AML-193 (cell line): ENCODE measurements at regions not wholly inside any gene's neighbourhood (a gene's known extent, or its start where the extent isn't known, plus 50 kb on each side); places are given as distances from the start of the nearest gene placed in this dataset.
"Not testable (repeated sequence)": the region's sequence is repeated elsewhere in the genome, so short reads cannot be mapped to it uniquely, and the experiment has no call there.

Experiments
- DNase-seq, 2 experiments: peaks; one replicate each; lab custom pipeline; 2025; lab: John Stamatoyannopoulos, UW

DNA sequence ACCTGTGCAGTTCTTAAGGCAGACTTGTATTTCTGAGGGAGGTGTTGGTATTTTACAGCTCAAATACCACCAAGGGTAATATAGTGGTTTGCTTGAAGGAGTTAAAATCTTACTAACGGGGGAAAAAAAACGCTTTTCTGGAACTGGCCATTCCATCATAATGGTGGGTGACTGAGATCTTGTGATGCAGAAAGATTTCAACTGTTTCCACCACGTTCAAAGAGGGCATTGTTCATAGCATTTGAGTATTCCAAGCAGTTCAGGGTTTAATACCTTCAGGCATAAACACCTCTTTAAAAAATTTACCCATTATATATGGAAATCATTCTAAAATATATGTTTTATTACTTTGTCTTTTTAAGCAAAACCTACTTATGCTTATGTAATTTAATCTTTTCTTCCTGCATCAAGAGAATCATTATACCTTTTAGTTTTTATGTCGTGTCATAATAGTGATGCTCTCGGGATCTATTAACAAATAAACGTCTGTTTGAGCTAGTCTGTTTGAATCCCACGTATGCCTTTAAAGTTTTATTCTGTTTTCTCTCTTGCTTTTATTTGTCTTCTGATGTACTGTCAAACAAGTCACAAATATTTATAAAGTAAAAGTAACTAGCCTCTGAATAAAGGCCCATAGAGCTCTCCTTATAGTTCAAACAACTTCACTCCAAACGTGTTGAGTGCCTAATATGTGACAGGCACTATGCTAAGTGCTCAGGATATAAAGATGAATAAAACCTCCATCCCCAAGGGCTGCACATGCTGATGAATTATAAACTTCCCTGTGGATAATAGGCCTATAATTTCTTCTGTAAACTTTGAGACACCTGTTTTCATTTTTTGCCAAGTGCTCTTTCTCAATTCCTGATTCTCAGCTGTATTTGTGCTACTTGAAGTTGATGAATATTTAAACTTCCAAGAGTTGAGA is 298.8 kb upstream of the FERMT1 start:
- no peak for DNase-seq

DNA sequence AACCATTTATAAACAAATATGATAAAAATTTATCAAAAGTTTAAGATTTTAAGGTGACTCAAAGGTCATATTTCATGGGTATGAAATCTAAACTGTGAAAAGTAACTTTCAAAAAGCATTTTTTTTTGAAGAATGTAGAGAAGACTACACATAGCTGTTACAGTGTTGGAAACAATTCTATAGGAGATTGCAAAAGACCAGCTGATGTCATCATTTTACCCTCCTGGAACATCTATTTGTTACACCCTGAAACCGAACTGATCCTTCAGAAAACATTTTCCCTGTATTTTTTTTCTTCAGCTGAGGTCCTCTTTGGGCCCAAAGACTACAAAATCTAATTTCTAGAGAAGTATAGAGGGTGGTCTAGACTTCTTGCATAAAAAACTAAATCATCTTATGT is 297.5 kb upstream of the FERMT1 start:
- DNase-seq = no peak

DNA sequence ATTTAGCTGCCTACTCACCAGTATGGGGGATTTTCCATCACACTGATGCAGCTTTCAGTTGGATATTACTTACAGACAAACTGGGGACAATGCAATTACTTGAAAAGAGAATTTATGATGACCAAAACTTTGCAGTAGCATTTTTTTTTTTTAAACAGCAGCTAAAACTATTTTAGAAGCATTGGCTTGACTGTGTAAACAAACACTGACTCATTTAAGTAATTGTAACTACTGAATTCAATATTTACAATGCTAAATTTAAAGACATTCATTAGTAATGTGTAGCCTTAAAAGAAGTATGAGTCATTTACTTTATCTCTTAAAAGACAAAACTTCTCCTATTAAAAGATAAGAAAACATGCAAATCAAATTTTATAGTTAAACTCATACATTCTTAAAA is 295.9 kb upstream of the FERMT1 start:
- no peak for DNase-seq

DNA sequence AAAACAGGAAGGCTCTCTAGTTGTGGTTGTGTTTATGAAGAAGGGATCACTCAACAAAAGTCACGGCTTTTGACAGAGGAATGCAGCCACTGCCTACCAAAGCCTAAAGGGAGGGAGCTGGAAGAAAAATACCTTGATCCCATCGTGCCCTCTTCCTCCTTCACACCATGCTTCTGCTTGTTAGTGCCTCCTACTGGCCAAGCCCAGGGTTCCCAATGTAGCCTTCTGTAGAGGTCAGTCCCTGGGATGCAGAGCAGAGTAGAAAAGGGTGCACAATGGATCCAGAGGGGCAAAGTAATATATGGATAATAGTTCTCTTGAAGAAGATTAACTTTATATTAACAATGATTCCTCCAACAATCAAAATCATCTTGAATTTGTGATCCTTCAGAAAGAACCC is 293.5 kb upstream of the FERMT1 start:
- no peak for DNase-seq

DNA sequence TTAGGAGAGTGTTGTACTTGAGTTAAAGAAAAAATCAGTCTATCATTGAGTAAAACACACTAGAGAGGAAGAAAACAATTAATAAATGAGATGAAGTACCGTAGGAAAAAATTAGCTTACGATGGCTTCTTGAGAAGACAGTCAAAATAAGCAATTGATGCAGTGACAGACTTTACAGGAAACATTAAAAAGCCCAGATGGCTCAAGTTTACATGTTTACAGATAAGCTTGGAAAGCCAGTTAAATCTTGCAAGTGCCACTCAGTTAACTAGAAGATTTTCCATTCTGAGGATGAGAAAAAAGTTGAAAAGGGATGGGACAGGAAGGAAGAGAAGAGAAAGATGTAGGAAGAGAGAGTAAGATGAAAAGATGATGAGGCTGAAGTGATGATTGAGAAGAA is 288.8 kb upstream of the FERMT1 start:
- no peak for DNase-seq

DNA sequence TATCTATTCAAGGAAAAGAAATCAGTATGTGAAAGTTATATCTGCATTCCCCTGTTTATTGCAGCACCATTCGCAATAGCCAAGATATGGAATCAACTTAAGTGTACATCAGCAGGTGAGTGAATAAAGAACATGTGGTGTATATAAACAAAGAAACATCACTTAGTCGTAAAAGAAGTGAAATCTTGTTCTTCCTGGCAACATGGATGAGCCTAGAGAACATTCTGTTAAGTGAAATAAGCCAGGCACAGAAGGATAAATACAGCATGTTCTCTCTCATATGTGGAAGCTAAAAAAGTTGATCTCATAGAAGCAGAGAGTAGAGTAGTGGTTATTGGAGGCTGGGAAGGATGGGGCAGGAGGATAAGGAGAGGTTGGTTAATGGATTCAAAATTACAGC is 287.9 kb upstream of the FERMT1 start:
- no peak for DNase-seq

DNA sequence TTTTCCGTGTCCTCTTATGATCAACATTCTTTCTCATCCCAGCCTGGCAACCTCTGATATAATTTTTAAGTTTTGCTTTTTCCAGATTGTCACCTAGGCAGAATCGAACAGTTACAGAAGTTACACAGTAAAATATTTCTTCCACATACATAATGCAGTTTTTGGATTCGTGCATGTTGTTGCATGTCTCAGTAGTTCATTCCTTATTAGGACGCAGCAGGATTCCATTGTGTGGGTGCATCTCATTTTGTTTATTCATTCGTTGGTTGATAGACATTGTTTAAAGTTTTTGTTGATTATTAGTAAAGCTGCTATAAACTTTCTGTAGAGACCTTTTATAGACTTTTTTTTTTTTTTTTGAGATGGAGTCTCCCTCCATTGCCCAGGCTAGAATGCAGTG is 284.3 kb upstream of the FERMT1 start:
- DNase-seq = no peak

DNA sequence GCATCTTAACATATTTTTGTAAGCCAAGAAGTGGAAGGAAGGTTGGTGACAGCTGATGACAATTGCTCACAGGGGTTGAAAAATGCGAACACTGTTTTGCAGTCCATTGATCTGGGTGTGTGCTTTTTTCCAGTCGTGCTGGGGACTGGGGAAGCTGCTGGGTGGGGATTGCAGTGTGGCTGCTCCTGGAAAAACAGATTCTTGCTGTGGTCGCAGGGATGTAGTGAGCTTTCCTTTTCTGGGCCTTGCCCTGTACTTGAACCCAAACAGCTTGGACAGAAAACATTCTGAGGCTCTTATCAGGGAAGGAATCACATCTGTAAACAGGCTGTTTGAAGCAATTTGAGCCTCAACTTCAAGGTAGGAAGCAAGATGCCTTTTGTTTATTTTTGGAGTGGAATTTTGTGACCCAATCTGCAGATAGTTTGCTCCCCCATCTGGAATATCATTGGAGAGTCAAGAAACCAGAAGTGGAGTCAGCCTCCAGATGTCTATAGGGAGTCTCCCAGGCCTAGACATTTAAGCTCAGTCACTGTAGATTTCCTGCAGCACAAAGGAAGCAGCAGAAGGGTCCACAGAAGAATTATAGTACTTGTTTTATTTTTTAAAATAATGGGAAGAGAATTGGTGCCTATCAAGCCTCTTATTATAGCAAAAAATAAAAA is 279.2 kb upstream of the FERMT1 start:
- DNase-seq = no peak

DNA sequence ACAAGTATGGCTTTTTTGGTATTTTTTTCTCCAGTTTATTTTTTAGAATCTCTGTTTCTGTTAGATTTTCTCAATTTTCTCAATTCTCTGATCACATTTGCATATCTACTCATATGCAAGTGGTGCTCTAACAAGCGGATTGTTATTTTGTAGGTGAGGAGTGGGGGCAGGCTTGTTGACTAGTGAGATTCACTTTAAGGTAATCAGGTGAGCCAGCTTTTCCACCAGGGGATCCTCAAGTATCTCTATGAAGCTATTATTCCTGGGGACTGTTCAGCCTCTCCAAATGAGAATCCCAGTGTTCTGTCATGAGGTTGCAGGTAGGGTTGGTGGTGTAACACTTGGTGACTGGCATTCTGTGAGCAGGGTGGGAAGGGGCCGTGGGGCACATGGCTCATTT is 274.3 kb upstream of the FERMT1 start:
- no peak for DNase-seq

DNA sequence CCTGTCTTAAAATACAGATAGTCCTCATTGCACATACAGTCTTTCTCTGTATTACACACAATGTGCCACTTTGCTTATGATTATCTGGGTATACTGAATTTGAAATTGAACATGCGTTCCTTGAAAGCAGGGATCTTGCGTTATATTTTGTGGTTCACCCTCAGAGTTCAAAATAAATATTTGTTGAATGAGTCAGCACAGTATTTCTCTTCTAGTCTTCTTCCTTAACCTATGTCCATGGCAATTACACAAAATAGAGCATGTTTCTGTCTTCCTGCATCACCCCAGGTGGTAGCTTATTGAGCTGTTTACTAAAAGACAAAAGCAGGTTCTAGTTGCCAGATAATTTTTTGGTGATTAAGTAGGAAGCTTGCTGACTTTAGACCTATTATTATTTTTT is 272.9 kb upstream of the FERMT1 start:
- no peak for DNase-seq

DNA sequence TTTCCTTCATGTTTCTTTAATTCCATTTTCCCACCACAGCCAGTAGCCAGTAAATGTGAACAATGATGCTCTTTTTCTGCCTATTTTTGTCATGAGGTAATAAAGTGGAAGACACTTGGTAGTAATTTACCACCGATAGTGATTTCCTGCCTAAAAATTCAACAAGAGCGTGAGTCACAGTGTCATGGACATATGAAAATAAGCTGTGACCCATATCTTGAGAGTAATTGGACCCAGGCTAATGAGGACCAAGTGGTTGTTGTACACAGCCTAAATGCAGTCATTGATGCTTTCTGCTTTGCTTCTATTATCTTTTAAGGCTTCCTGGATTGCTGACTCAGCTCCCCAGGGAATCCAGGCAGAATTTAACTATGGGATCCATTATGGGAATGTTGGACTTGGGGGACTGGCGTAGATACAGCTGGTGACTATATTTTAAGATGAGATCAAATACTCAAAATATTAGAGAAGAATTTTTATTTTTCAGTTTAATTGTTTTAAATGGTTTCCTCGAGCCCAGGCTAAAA is 265.9 kb upstream of the FERMT1 start:
- DNase-seq = no peak

DNA sequence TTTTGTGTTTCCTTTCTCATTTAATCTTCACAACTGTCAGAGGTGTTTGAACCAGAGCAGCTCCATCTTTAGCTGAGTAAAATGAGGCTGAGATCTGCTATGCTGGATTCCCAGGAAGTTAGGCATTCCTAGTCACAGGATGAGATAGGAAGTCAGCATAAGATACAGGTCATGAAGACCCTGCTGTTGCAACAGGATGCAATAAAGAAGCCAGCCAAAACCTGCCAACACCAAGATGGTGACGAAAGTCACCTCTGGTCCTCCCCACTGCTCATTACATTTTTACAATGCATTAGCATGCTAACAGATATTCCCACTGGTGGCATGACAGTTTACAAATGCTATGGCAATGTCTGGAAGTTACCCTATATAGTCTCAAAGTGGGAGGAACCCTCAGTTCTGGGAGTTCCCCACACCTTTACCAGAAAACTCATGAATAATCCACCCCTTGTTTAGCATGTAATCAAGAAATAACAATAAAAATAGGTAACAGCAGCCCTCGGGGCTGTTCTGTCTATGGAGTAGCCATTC is 262.2 kb upstream of the FERMT1 start:
- no peak for DNase-seq

DNA sequence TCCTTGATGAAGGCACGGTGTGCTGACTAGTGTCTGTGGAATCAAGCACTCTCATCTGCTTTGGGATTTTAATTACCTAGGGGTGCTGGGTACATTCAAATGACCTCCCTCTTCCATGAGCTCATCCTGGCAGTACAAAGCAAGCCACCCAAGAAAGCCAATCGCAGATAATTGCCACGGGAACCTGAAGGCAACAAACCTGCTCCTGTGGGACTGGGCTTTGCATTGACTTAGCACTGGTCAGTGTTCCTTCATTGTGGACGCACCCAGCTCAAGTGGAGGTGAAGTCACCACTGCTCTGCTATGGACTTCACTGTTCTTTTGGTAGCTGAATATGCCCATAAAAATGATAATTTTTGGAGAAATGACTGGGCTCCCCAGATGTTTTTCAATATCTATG is 261.6 kb upstream of the FERMT1 start:
- no peak for DNase-seq

DNA sequence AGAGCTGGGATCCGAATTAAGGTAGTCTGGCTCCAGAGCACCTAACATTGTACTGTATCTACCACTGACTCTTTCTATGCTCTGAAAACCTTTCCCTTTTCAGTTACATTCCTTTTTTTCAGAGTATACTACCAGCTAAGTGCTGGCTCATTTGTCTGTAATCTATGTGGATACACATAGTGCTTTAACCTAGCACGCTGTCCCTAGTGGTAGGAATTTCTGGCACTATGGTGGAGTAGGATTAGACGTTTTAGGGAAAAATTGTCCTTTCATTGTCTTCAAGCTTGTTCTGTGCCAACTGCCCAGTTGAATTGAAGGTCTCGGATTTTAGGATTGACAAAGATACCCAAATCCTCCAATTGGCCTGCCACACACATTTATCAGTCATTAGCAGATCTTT is 259.1 kb upstream of the FERMT1 start:
- no peak for DNase-seq

DNA sequence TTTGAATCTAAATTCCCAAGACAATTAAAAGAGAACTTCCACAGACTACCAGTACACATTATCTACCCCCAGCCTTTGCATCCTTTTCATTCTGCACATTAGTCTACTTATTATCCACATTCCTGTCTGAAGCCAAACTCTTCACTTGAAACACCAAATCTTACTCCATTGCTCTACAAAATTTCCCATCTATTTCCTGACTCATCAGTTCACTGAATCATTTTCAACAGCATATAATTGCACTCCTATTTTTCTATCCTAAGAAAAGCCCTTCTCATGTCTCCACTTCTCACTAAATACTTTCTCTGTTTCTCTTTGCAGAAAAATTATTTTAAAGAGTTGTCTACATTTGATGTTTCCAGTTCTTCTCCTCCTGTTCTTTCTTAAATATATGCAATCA is 239.4 kb upstream of the FERMT1 start:
- no peak for DNase-seq

DNA sequence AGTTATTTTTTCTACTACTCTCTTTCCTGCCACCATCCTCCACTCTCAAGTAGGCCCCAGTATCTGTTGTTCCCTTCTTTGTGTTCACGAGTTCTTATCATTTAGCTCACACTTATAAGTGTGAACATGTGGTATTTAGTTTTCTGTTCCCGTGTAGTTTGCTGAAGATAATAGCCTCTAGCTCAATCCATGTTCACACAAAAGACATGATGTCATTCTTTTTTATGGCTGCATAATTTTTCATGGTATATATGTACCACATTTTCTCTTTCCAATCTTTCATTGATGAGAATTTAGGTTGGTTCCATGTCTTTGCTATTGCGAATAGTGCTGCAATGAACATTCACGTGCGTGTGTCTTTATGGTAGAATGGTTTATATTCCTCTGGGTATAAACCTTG is 237.9 kb upstream of the FERMT1 start:
- no peak for DNase-seq

DNA sequence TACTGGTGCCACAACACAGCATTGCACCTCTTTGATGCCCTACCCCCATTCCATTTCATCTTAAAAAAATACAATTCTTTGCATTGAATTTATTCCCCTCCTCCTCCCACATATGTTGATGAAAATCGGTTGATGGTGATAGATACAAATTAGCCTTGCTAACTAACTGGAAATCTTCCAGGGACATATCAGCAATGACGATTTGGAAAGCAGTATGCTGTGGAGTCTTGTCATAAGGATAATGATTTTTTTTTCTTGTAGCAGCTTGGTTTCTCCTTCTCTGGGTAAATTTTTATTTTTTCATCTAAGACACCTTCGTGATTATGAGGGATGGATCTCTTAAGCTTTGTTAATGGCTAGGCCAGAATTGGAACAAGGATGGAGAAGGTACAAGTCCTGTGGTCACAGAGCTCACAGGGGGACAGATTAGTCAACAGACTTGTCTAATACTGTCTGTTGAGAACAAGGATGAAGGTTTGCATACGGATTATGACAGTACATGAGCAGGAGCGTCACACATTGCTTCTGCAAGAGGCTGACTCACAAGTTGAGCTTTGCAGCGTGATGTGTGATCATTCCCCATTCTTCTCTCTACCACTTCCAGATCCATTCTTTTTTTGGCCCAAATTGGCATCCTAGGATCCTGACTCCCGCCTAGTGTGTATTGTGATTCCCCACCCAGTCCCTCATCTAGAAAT is 233.1 kb upstream of the FERMT1 start:
- no peak for DNase-seq

DNA sequence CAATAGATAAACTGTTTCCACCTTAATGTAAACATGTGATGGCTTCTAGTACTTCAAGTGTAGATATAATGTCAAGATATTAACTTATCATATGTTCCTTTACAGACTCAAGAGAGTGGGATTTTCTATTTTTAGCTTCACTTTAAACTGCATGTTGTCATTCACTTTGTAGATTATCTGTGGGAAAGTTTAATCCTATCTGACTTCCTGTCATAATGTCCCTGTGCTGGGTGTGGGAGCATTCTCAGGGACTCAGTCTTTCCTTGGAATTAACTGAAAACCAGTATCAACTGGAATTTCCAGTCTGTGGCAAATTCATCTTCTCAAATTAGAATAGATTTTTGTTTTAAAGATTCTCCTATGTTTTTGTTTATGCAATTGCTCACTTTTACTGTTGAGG is 226.1 kb upstream of the FERMT1 start:
- no peak for DNase-seq

DNA sequence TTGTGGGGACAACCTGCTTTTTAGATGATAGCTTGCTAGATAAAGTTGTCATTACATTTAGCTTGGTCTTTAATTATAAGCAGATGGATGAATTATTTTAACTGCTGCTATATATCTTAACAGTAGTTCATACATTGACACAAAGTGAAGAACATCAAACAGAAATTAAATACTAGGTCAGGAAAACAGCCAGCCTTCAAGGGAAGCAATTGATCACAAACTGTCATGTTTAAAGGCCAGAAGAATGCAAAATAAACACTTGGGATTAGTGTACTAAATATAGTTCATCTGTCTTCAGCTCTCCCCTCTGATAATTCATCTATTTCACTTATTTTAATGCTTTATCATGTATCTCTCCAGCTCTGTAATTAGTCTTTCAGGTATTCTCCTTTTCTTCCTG is 225.1 kb upstream of the FERMT1 start:
- no peak for DNase-seq

DNA sequence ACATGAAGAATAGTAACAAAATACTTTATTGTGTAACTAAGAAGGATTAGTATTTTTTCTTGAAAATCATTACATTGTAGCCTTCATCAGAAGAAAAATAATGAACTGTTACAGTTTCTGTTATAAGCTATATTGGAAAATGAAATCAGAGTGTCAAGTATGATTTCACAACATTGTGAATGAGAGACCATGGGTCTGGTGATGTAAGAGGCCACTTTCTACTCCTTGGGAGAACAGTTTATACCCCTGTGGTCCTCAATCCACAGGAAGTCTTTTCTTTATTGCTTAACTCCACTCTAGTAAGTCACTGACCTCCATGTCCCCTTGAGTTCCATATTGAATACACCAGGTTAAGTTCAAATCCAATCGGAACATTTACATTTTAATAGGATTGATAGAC is 218.7 kb upstream of the FERMT1 start:
- DNase-seq = no peak

DNA sequence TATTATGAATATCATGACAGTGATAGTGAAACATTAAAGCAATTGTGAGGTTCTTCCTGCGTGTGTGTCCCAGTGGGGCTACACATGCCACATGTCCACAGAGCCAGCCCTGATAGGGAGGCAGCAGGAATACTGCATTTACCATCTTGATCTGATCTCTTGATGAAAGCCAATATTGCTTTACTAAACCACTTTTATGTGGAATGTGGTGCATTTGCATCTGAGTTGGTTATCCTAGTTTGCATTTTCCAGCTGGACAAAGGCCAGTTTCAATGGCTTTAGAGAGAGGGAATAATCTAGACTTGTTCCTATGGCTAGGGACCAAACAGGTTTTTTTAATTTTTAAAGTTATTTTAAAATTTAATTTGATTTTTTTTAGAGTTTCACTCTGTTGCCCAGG is 216.3 kb upstream of the FERMT1 start:
- no peak for DNase-seq

DNA sequence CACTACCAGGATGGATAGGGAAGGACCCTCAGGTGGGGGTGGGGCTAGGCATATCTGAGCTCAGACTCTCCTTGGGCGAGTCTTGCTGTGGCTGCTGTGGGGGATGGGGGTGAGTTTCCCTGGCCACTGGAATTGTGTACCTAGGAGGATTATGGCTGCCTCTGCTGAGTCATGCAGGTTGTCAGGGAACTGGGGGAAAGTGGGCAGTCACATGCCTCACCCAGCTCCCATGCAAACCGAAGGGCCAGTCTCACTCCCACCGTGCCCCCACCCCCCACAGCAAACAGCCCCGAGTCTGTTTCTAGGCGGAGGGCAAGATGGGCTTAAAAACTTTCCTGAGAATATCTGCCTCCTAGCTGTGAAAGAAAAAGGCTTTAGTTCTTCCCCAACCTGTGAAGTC is 210.3 kb upstream of the FERMT1 start:
- no peak for DNase-seq

DNA sequence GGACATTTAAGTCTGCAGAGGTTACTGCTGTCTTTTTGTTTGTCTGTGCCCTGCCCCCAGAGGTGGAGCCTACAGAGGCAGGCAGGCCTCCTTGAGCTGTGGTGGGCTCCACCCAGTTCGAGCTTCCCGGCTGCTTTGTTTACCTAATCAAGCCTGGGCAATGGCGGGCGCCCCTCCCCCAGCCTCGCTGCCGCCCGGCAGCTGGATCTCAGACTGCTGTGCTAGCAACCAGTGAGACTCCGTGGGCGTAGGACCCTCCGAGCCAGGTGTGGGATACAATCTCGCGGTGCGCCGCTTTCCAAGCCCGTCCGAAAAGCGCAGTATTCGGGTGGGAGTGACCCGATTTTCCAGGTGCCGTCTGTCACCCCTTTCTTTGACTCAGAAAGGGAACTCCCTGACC is 198.4 kb upstream of the FERMT1 start:
- not testable (repeated sequence) for DNase-seq
